ENCODE measurements at regions not wholly inside any gene's neighbourhood (a gene's known extent, or its start where the extent isn't known, plus 50 kb on each side); places are given as distances from the start of the nearest gene placed in this dataset.

DNA sequence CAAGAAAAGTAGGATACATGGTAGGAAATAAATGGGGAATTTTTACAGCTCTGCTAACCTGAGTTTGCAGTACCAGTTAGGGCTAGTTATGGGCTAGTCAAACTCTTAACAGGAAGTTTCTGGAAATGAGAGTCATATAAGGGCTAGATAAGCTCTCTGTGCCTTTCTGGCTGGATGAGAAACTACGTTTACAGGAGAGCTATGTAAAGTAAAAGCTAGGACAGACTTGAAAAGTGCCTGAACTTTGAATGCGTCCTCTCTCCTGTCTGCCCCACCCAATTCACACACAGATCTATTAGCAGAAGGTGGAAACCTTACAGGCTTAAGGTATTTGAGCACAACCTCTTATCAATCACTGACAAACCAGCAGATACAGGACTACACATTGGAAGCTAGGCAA, 167.1 kb downstream of the SNX19 start:
- no peak for DNase-seq

DNA sequence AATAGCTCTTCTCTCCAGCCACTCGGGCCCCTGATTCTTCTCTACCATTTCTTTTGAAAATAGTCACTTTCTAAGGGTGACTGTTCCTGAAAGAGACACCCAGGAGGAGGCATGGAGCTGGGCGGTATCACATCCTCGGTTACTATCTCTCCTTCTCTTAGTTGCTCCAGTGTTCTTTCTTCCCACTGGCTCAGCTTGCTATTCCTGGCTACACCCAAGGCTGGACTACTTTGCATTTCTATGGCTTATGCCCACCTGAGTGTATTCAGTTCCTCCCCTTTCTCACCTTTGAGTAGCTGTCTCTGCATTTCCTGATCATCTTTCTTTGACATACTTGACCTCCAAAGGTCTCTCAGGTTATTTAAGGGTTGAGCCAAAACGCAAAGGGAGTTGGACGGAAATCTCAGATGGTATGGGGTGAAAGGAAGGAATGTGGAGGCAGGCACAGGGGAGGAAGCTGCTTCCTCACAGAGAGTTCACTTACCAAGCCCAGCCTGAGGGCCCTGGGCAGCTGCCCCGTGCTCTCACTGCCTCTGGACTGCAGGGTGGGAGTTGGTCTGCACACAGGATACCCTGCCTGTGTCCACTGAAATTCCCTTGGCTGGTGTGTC, 155.7 kb downstream of the SNX19 start:
- DNase-seq = no peak

DNA sequence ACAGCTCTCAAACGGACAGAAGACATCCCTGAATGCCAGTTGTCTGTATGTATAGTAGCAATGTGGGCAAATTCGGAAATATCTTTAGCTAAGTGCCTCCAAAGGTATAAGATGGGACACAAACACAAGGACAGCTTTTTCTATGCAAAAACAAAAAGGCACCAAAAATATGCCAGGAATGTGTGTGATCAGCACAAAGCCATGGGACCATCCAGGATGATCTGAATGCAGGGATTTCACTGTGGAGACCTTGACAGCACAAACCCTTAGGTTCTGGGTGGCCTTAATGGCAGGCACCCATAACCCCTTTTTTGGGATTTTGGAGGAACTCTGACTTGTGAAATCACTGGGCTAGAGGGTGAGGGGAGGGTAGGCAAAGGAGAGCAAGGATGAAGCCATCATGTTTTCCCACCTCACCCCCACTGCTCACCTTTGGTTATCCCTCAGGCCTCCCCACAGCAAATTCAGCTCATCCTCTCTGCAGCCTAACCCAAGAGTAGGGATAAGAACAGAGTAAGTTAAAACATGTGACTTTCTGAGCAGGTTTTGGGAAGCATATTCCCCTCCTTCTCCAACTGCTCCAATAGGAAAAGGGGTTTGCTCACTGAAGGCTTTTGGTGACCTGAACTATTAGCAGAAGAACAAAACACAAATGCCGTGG, 154.6 kb downstream of the SNX19 start:
- no peak for DNase-seq

DNA sequence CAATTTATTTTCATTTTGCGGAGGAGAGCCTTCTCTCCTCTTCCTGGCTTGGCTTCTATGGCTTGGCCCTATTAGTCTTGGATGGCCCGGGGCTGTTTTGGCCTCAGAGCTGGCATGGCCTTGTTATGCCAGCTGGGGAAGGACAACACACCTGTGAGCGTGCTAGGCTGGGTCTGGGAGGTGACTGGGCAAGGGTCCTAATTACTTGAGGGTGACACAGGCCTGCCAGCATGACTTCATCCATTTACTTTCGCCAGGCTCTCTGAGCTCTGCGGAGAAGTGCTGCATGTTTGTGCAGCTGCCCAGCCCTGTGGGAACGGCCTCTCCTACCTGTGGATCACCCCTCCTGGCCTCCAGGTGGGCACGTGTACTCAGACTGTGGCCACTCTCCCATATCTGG, 153.6 kb downstream of the SNX19 start:
- no peak for DNase-seq

DNA sequence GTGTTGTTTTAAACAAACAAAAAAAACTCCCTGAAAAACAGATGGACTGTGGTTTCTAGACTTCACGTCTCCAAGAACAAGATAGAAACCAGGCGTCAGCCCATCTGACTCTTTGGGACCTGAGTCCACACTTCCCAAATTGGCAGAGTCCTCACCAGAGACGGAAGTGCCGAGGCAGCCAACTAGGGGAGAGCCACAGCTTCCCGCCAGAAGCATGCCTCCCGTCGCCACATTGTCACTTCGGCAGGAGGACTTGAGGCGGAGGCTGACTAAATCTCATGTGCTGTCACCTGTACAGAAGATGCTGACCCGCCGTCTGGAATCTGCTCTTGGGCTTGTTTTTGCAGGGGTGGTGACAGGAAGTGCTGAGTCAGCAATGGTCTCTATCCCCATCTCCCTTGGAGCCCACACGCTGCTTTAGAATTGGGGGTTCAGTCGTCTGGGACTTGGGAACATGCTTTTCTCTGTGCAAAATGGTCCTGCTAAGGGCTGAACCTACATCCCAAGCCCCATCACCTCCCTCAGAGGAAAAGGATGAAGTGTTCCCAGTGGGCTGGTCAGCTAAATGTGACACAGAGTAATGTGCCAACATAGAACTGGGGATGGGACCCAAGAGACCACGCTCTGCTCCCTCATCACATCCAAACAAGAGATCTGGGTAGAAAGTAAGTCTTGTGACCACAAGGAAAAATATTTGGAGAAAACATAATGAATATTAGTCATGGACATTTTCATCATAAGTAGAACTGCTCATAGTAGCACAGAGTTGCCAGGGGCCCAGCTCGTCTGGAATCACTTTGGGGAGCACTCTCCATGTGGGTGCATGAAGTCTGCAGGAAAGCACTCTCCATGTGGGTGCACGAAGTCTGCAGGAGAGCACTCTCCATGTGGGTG, 152.9 kb downstream of the SNX19 start:
- no peak for DNase-seq

DNA sequence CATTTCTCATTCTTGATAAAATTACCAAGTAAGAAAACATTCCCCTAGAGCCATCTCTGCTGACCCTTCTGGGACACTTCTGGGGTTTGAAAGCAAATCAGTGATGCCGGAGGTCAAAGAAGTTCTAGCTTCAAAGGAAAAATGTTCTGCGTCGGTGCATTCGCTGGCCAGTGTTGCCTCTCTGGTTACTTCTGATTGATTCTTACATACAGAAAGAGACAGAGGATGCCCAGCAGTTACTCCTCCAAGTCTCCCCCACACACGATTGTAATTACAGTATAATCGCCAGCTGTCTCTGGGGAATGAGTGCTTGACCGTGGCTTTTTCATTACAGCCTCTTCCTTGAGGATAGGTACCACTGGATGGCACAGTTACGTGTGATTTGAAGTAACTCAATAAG, 150.9 kb downstream of the SNX19 start:
- DNase-seq = no peak

DNA sequence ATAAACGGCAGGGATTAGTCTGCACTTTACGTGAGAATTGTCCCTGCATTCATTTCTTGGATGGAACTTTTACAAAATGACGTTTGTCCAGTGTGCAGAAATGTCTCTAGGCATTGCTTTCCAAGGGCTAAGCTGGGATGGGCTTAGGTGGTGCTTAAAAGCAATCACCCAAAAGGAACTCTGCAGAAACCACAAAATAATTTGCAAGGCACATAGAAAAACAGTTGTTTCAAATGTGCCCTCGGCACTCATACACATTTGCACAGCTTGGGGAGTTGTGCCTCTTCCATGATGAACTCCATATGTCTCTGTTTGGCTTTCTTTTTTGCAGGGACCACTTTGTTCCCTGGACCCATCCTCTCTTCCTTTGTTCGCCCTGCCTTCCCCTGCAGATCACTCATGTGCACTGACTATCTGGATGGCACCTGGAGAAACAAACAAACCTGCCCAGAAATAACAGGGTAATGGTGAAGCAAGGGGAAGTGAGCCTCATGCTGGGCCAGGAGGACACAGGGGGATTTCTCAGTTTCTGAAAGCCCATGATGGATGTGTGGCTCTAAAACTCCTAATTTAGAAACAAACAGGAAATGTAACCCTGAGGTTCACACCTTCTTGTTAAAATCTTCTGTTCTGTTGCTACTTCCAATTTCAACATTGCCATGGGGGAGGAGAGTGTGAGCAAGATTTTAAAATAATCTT, 150.2 kb downstream of the SNX19 start:
- DNase-seq = no peak

DNA sequence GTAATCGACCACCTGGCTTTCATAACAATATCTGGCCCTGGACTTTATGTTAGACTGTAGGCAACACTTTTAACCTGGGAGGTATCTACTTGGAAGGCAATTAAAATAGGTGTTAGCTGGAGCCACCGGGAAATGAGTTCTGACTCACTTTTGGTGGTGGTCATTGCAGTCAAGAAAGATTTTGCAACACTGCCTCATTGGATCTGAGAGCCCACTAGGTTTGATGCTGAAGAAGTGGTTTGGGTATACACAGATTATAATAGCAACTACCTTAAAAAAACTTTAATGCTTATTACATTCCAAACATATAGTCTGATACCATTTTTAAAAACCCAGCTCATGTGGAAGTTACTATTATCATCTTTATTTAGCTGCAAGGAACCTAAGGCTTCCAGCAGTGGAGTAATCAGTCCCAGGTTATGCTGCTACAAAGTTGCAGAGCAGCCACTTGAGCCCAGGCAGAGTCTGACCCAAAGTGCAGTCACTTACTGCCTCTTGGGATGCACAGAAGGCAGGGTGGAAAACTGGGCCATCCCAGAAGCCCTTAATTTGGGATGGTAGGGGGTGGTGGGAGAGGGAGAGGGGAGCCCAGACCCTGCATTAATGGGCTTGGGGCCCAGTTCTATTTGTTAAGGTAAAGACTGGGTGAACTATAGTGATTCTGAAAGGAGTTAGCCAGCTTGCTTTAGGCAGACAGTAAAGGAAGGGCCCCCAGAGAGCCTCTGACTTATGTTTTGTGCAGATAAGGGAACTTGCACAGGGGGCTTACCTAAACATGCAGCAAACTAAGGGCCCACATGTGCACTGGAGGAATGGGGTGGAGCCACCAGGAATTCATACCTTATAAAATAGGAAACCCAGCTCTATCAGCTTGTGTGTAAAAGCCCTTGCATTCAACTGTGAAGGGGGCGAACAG, 149.4 kb downstream of the SNX19 start:
- no peak for DNase-seq

DNA sequence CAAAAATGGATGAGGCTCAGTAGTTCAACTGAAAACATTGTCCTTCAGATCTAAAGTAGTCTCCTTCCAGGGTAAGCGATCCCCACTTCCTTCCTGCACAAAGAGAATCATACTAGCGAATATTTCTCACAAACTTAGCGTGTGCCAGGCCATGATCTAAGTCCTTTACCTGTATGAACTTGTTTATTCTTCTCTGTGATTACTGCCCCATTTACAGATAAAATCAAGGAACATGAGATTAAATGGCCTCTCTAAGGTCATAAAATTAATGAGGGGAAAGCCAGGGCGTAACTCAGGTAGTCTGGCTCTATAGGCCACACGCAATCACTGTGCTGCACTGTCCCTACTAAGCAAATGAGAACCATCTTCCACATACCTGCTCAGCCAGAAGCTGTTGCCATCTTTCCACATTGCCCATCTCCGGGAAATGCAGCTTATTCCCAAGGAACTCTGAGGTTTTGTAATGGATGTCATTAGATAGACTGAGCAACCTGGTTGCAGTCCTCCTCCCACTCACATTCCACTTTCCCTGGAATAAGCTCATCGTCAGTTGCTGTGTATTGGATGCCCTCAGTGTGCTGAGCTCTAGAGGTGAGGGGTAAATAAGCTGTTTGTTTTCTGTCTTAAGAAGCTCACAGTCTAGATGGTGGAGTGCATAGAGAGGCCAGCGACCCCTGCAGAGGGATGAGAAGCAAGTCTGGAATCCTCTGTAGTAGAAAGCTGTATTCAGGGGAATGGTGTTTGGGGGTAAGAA, 146.3 kb downstream of the SNX19 start:
- no peak for DNase-seq

DNA sequence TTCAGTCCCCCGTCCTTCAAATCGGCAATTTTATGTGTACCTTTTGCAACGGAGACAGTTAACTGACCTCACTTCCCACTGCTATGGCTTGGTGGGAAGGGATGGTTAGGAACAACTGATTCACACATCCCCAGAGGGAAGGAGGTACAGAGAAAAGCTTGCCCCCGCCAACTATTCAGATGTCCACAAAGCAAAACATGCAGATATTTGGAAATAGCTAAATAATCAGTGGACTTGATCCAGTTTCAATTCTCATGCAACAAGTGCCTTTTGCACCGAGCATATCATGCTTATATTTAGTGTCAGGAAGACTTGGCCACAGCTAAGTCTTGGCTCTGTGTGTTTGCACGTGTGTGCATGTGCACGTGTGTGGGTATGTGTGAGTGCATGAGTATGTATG, 144.6 kb downstream of the SNX19 start:
- no peak for DNase-seq

DNA sequence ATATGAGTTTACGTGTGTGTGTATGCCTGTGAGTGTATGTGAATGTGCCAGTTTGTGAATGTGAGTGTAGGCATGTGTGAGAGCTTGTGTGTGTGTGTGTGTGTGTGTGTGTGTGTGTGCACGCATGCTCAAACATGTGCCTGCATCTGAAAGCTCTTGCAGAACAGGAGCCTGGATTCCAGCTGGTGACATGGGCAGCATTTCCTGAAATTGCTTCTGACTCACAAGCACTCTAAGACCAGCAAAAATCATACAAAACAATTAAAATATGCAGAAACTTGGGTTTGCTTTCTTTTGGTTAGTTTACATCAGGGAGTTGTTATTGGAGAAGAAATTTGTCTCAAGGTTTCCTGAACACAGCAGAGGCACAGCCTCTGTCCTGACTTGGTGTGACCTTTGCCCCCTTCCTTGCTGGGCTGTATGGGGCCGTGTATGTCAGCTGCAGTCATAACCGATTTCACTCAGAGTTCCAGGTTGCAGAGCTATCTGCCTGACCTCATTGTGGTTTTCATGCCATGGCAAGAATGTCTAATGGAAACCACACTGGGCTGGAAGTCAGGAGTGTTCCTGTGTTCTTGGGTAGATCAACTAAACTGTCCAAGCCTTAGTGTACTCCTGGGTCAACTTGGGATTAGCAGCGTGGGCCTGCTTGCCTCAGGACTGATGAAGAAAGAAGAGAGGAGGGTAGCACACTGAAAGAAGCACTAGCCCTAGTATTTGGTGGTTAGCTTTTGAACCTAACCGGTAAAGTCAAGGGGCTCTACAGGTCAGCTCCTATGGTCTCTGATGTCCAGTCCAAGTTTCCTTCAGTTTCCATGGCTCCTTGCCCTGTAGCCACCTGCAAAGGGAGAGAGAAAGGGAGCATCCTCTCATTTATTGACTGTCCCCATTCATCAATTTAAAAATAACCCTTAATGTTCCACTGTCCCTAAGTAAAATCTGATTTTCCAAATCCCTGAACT, 143.7 kb downstream of the SNX19 start:
- DNase-seq = no peak

DNA sequence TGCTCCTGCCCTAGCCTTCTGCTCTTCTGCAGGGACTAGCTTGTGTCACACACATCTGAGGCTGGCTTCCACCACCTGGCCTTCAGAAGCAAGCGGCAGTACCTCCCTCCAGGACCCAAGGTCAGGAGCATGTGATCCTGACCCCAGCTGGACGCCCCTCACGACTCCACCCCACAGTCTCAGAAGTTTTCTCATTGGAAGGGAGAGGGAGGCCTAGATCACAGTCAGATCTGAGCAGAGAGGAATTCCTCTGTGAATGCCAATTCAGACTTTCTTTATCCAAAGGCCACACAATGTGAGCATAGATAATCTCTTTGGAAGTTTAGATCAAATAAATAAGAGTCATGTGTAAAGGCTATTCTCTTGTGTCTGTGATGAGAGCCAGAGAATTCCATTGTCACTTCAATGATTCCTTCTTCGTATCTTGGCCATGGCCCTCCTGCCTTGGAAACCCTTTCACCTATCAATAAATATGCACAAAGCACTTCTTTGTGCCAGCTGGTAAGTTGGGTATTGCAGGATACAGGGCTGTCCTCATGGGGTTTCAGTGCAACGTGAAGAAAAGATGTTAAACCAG, 142.9 kb downstream of the SNX19 start:
- no peak for DNase-seq

DNA sequence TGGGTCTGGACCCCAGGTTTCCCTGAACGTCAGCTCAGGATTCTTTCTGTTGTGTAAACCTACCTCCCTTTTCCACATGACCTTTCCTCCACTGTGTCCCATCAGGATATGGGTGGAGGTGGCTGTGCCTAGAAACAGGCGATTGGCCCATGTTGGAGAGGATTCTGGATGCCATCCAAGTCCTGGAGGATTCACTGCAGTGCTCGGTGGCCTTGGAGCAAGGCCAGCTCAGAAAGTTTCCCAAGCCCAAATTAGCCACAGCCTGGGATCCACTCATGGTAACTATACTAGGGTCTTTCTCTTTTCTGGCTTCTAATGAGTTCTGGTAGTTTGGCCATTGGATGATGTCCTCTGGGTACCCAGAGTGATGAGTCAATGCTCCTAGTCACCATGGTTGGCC, 141.6 kb downstream of the SNX19 start:
- DNase-seq = no peak

DNA sequence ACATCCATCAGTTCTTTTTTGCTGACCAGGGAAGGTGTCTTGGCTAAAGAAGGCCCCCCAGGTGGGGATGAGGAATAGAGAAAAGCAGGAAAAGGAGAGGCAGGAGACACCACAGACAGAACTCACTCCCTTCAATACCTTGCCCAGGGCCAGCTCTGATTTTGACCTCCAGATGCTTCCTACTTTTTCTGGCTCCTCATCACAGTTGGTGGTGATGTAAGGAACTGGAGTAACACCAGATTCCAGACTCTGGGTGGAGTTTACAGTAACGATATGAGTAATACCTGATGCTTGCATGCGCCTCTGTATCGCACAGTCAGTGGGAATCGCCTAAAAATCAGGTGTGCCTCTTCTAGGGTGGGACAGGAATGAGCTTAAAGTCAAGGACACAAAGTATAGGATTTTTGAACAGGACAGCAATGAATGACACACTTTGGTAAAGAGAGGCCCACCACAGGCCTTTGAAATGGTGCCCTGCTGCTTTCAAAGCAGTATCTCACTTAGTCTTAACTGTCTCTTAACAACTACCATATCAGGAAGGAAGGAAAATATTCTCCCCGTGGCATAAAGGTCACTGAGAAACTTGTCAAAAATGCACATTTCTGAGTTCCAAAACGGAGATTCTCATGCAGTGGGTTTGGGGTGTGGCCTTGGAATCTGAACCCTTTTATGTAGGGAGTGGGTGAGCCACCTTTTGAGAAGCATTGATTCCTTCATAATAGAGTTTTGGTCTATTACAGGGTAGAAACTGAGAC, 140.8 kb downstream of the SNX19 start:
- DNase-seq = no peak

DNA sequence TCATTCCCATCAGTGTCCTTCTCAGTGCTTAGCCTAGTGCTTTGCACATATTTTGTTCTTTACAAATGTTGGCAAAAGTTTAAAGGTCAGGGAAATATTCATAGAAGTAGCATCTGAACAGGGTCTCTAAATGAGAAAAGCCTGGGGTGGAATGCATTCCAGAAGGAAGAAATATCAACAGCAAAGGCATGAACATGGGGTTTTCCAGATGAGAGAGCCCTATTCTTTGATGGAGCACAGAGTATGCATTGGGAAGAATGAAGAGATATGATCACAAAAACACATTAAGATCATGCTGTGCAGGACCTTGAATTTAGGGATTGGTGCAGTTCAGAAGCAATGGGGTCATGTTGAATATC, 140.2 kb downstream of the SNX19 start:
- DNase-seq = no peak

DNA sequence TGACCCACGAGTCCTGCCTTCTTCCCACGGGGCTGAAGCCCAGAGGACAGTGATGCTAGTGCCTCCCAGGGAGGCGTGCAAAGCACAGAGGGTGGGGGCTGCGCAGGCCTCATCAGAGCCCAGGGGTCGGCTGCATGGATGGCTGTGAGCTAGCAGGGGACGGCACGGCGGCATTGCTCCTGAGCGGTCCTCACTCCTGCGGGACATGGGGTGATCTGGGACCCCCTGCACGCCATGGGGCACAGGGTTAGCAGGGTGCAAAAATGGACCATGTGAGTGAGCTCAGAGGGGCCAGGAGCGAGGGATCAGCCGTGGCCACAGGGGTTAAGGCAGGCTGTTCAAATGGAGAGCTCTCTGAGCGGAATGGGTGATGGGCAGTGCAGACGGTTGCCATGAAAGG, 138.3 kb downstream of the SNX19 start:
- DNase-seq = no peak

DNA sequence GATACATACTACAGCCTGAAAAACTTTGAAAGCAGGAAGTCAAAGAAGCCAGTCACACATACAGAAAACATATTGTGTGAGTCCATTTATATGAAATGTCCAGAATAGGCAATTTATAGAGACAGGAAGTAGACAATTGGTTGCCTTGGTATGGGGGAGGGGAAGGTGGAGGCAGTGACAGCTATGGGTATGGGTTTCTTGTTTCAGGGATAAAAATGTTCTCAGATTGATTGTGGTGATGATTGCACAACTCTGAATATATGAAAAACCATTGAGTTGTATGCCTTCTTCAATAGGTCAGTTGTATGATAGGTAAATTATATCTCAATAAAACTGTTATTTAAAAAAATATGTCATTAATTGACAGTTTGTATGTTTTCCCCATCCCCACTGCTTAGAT, 137.6 kb downstream of the SNX19 start:
- no peak for DNase-seq

DNA sequence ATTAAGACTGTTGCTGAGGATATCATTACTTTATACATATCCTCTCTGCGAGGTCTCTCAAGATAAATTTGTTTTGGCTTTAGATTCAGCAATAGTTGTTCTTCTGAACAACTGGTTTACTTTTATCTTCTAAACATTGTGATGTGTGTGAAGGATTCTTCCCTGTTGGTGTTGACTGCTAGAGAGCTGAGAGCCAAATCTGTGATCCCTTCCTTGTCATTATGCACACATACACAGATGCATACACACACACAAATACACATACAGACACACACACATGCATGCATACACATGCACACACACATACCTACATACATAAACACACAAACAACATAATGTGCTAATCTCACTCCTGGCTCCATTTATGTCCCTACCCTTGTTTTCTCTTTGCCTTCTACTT, 137.0 kb downstream of the SNX19 start:
- no peak for DNase-seq

DNA sequence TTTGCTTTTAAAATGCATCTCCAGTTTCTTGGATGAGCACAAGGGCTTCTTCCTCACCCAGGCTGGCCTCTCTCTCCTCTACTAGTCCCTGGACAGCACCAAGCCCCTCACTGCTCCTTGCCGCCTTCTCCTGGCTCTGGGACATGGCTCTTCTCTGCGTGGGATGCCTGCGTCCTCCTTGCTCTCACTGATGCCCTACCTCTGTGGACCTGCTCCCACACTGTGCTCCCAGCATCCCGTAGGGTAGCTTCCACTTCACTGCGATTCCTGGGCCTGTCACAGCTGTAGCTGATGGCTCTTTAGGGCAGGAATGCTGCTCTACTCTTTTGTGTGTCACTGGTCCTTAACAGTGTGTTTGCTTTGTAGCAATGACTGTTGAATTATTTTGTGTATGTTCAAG, 136.3 kb downstream of the SNX19 start:
- no peak for DNase-seq

Data from cerebellar nuclear complex (tissue), 1 donor.